Gastrocnemius medialis (tissue), 4 donors: ENCODE measurements at regions not wholly inside any gene's neighbourhood (a gene's known extent, or its start where the extent isn't known, plus 50 kb on each side); places are given as distances from the start of the nearest gene placed in this dataset.

Experiments used
- CTCF ChIP-seq, 5 experiments: fragments of 450-650 bp in 3 of 5; fragments of 200-600 bp in 2 of 5; sonication (generic) in 2 of 5; IDR thresholded peaks in 4 of 5; conservative IDR thresholded peaks in 1 of 5; 1 replicate in 4 of 5; 2 replicates in 1 of 5; pipeline ENCODE4 v1.5.1; 2016 to 2019; ENCODE audit warnings: antibody characterized with exemption in 5 of 5, mild to moderate bottlenecking in 3 of 5, moderate library complexity in 3 of 5
- POLR2A ChIP-seq, 2 donors: fragments of 450-650 bp; IDR thresholded peaks; one replicate each; pipeline ENCODE4 v1.6.1; 2017; ENCODE audit warnings: antibody characterized with exemption in 2 of 2, mild to moderate bottlenecking in 2 of 2, moderate library complexity in 2 of 2

DNA sequence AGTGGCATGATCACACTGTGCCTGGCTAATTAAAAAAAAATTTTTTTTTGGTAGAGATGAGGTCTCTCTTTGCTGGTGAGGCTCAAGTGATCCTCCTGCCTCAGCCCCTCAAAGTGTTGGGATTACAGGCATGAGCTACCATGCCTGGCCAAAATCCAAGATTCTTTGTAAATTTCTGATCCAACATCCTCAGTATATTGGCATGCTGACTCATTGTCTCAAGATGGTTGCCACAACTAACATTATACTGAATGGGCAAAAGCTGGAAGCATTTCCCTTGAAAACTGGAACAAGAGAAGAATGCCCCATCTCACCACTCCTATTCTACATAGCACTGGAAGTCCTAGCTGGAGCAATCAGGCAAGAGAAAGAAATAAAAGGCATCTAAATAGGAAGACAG lies 100.0 kb downstream of the KLF5 start:
- no peak for TF ChIP-seq CTCF (IDR thresholded peaks at IDR 0.05 in 4 of 5, conservative IDR thresholded peaks at IDR 0.05 in 1 of 5)
- no peak for TF ChIP-seq POLR2A (IDR thresholded peaks at IDR 0.05)
